ENCODE measurements at regions not wholly inside any gene's neighbourhood (a gene's known extent, or its start where the extent isn't known, plus 50 kb on each side); places are given as distances from the start of the nearest gene placed in this dataset.
A peak's percentile ranks its signal among the peaks of the same experiment; 100 is the strongest.

GRCh38 chr5:149429839-149430721 lies 51.0 kb upstream of the IL17B start:
- peak; percentile 39 to 59 (median 55) for ATAC-seq
- peak; percentile 42 to 73 (median 70) for DNase-seq
- H3K4me1 ChIP-seq, result peaks cover 0 to 4% (median 0%) of the 10 kb centered on the region in 4 donors
- 38% methylated on average over 5 of the region's 15 CpGs for WGBS (ENCODE audit: insufficient coverage, low coverage, low lambda C conversion rate, missing lambda C conversion rate)
- no peaks in the 10 kb centered on the region for H3K9me3 ChIP-seq
- H3K27me3 ChIP-seq, result no peaks in the 10 kb centered on the region
- no peaks in the 10 kb centered on the region for H3K36me3 ChIP-seq
- TF ChIP-seq POLR2A (IDR thresholded peaks at IDR 0.05) (no peak), CTCF (IDR thresholded peaks at IDR 0.05) (no peak)
- H3K27ac ChIP-seq, result peak overlapping the region in 1 of 3 donors; percentile 24
- intact Hi-C loops (cut with DNase I), result no loop called here
- H3K4me3 ChIP-seq, result no peak overlapping the region

MicroRNA genes in the stretch of these regions (microRNA counts, 767-probe panel; counts per million panel counts)
- microRNA hsa-miR-145-5p, result 13,120 counts per million, percentile 85 among the panel's probes with 10 or more counts

Small RNA genes in the stretch of these regions (microRNA-seq; reads per million reads assigned to microRNA genes)
- 1,489 to 2,246 reads per million in 2 donors for gene MIR145

Small RNA genes in the stretch of these regions (small RNA-seq; reads per million reads assigned to genes)
- 0 reads per million in 2 experiments for gene MIR145
